ENCODE measurements at regions not wholly inside any gene's neighbourhood (a gene's known extent, or its start where the extent isn't known, plus 50 kb on each side); places are given as distances from the start of the nearest gene placed in this dataset.
"Not testable (repeated sequence)": the region's sequence is repeated elsewhere in the genome, so short reads cannot be mapped to it uniquely, and the experiment has no call there.

DNA sequence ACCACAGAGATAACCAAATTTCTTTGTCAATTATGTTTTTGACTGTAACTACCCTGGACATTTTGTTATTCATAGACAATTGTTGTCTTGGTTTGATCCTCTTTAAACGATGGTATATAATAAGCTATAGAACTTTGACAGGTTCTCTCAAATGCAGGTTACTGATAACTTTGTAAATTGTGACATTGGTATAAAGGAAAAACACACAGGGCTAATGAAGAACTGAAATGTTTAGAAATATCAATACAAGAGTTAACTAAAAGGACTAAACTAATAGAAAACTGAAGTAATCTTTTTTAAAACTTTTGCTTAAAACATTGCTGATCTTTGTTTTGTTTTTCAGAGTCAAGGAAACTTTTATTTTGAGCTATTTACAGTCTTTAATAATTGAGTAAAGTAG, 124.8 kb downstream of the TPBG start:
- DNase-seq = no peak
- 50 to 81% methylated on average over 1 of the region's 1 CpG for WGBS, 2 donors
- Histone ChIP-seq H3K36me3 (no peaks in the 10 kb centered on the region), H3K4me1 (no peaks in the 10 kb centered on the region), H3K9me3 (peaks cover 0 to 29% (median 5%) of the 10 kb centered on the region in 3 donors), H3K4me3 (no peak overlapping the region), H3K27me3 (no peaks in the 10 kb centered on the region), H3K27ac (no peak overlapping the region)
- intact Hi-C loops (cut with DNase I) = no loop called here
- TF ChIP-seq, protein P1, sequence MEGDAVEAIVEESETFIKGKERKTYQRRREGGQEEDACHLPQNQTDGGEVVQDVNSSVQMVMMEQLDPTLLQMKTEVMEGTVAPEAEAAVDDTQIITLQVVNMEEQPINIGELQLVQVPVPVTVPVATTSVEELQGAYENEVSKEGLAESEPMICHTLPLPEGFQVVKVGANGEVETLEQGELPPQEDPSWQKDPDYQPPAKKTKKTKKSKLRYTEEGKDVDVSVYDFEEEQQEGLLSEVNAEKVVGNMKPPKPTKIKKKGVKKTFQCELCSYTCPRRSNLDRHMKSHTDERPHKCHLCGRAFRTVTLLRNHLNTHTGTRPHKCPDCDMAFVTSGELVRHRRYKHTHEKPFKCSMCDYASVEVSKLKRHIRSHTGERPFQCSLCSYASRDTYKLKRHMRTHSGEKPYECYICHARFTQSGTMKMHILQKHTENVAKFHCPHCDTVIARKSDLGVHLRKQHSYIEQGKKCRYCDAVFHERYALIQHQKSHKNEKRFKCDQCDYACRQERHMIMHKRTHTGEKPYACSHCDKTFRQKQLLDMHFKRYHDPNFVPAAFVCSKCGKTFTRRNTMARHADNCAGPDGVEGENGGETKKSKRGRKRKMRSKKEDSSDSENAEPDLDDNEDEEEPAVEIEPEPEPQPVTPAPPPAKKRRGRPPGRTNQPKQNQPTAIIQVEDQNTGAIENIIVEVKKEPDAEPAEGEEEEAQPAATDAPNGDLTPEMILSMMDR (IDR thresholded peaks at IDR 0.05) = no peak
- no peak for TF ChIP-seq POLR2A (IDR thresholded peaks at IDR 0.05)

DNA sequence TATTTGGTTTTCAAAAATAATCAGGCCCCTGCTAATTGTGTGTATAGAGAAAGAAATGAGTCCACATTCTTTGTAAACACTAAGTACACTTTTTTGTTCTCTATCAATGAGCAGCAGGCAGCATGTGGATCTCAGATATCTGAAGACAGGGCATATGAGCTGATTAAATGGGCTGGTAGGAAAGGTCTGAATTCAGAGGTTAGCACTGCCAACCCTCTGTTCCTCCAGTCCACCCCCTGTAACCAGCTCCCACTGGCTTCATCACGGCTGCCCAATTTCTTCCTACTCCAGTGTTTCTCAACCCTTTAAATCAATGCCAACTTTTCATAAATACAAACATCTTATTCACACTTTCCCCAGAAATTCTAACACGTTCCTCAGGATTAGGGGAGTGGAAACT, 128.5 kb downstream of the TPBG start:
- Histone ChIP-seq H3K4me1 (no peaks in the 10 kb centered on the region), H3K4me3 (no peak overlapping the region), H3K27me3 (no peaks in the 10 kb centered on the region), H3K36me3 (no peaks in the 10 kb centered on the region), H3K27ac (no peak overlapping the region), H3K9me3 (peaks cover 0 to 15% (median 5%) of the 10 kb centered on the region in 3 donors)
- TF ChIP-seq POLR2A (IDR thresholded peaks at IDR 0.05) = no peak
- TF ChIP-seq, protein P1 (IDR thresholded peaks at IDR 0.05) = no peak
- intact Hi-C loops (cut with DNase I) = no loop called here
- no peak for DNase-seq
- WGBS, 2 donors = 43 to 58% methylated on average over 2 of the region's 2 CpGs

DNA sequence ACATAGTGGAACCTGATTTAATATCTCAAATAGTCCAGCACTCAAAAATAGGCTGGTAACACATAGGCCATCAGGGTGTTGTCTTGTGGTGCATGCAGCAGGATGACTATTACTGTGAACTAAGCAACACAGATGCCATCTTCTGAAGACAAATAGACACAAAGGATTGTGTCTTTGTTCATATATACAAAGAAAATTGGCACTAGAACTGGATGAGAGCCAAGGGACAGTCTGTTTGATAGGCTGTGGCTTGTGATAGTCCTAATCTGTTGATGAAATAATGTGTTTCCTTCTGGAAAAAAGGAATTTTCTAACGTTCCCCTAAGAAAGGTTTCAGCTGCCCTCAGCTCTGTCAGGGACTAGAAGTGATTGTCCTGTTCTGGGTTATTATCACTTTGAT, 129.8 kb downstream of the TPBG start:
- 31 to 43% methylated on average over 1 of the region's 1 CpG for WGBS, 2 donors
- H3K36me3 ChIP-seq = no peaks in the 10 kb centered on the region
- no peak overlapping the region for H3K27ac ChIP-seq
- H3K9me3 ChIP-seq = peaks cover 0 to 7% (median 0%) of the 10 kb centered on the region in 3 donors
- no peaks in the 10 kb centered on the region for H3K27me3 ChIP-seq
- no peaks in the 10 kb centered on the region for H3K4me1 ChIP-seq
- H3K4me3 ChIP-seq = no peak overlapping the region
- intact Hi-C loops (cut with DNase I) = no loop called here
- no peak for DNase-seq
- TF ChIP-seq POLR2A (IDR thresholded peaks at IDR 0.05) = no peak
- TF ChIP-seq, protein P1 (IDR thresholded peaks at IDR 0.05) = no peak

DNA sequence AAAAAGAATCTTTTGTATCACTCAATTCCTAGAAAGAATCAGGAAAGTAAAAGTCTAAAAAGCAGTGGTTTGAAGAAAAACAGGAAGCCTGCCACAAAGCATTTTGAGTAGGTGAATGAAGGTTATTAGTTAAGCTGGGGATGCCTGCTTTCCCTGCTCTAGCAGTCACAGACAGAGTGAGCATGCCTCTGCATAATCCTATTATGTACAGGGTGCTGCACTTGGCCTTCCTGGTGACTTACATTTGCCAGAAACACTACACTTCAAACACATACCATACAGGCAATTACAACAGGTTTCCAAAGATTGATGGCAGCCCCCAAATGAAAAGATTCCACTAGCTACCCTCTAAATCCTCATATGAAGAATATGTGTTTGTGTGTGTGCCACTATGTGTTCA, 130.8 kb downstream of the TPBG start:
- no peak for DNase-seq
- TF ChIP-seq, protein P1 (IDR thresholded peaks at IDR 0.05) = no peak
- no peak for TF ChIP-seq POLR2A (IDR thresholded peaks at IDR 0.05)
- Histone ChIP-seq H3K4me3 (no peak overlapping the region), H3K36me3 (no peaks in the 10 kb centered on the region), H3K9me3 (no peaks in the 10 kb centered on the region), H3K27ac (no peak overlapping the region), H3K4me1 (no peaks in the 10 kb centered on the region), H3K27me3 (no peaks in the 10 kb centered on the region)
- intact Hi-C loops (cut with DNase I) = no loop called here

DNA sequence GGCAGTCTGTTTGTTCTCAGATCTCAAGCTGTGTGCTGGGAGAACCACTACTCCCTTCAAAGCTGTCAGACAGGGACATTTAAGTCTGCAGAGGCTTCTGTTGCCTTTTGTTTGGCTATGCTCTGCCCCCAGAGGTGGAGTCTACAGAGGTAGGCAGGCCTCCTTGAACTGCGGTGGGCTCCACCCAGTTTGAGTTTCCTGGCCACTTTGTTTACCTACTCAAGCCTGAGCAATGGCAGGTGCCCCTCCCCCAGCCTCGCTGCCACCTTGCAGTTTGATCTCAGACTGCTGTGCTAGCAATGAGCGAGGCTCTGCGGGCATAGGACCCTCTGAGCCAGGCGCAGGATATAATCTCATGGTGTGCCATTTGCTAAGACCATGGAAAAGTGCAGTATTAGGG, 138.3 kb downstream of the TPBG start:
- DNase-seq; H3K27ac ChIP-seq; H3K9me3 ChIP-seq; intact Hi-C loops (cut with DNase I); H3K4me1 ChIP-seq; H3K4me3 ChIP-seq; H3K36me3 ChIP-seq; H3K27me3 ChIP-seq: not testable (repeated sequence)
- WGBS, 2 donors = 80% methylated on average over 3 of the region's 5 CpGs; no CpG with 5 or more reads in 1 of the 2 donors

DNA sequence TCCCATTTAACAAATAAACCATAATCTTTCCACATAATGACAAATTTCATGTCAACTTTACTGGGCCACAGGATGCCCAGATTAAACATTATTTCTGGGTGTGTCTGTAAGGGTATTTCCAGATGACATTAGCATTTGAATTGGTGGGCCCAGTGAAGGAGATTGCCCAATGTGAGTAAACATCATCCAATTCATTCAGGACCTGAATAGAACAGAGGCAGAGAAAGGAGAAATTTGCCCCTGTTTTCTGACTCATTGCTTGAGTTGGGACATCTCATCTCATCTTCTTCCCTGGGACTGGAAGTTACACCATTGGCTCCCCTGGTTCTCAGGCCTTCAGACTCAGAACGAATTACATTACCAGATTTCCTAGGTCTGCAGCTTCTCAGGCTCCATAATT, 142.9 kb downstream of the TPBG start:
- no peaks in the 10 kb centered on the region for H3K27me3 ChIP-seq
- no peaks in the 10 kb centered on the region for H3K4me1 ChIP-seq
- no peak overlapping the region for H3K4me3 ChIP-seq
- no peaks in the 10 kb centered on the region for H3K9me3 ChIP-seq
- 25 to 87% methylated on average over 1 of the region's 1 CpG for WGBS, 2 donors
- H3K27ac ChIP-seq = no peak overlapping the region
- no peak for DNase-seq
- no peaks in the 10 kb centered on the region for H3K36me3 ChIP-seq
- intact Hi-C loops (cut with DNase I) = no loop called here
- TF ChIP-seq POLR2A (IDR thresholded peaks at IDR 0.05) = no peak
- TF ChIP-seq, protein P1 (IDR thresholded peaks at IDR 0.05) = no peak

All from esophagus squamous epithelium (tissue), 5 donors.